ENCODE measurements at regions not wholly inside any gene's neighbourhood (a gene's known extent, or its start where the extent isn't known, plus 50 kb on each side); places are given as distances from the start of the nearest gene placed in this dataset.

GRCh38 chr11:69947793-69948255 lies 128.6 kb upstream of the FGF3 start:
- TF ChIP-seq CTCF (IDR thresholded peaks at IDR 0.05; ENCODE audit: low read depth, low read length) (no peak), EZH2phosphoT487 (IDR thresholded peaks at IDR 0.05; ENCODE audit: low read depth) (no peak)
